Stimulated activated CD4-positive, alpha-beta T cell treated with anti-CD3 and anti-CD28 coated beads, Interleukin-2, amount 100 ng/mL, for 4 hours (primary cell): ENCODE measurements at regions not wholly inside any gene's neighbourhood (a gene's known extent, or its start where the extent isn't known, plus 50 kb on each side); places are given as distances from the start of the nearest gene placed in this dataset.
"Not testable (repeated sequence)": the region's sequence is repeated elsewhere in the genome, so short reads cannot be mapped to it uniquely, and the experiment has no call there.

Experiments
- DNase-seq: peaks from one replicate; pipeline ENCODE4 v3.0.0-alpha.2; 2020; ENCODE audit warnings: low read depth

DNA sequence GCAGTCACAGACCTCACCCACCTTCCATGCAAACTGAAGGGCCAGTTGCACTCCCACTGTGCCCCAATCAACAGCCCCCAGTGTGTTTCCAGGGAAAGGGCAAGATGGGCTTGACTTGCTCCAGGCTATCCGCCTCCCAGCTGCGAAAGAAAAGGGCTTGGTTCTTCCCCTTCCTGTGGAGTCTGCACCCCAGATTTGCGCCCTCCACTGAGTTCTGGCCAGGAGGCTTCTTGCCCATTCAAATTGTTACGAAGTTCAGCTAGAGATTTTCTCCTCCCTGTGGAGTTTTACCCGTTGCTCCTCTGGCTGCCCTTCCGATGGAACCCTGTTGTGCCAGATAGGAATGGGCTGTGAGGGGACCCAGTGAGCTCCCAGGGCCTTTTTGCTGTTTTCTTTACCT, 1096.9 kb upstream of the ALCAM start:
- no peak for DNase-seq

DNA sequence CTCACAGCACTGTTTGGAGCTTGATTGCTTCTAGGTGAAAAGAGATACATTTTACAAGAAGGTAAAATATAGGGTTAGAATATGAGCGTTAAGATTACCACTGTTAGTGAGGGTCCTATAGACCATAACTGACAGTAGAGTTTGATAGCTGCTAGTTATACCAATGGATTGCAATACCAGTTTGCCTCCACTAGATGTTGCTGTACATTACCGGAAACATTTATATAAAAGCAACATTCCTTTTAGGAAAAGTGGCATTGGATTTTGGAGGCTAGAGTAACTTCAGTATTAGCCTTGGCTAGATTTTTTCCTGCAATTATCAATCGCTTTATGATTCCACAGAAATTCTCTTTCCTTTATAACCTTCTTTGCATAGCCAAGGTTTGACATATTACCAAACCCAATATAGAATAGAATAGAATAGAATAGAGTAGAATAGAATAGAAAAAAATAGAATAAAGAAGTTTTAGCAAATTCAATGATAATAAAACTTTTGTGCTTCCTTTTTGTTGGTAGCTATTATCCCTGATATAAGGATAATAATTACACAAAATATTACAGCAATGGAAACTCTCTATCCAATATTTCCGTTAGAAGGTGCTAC, 1093.6 kb upstream of the ALCAM start:
- no peak for DNase-seq

DNA sequence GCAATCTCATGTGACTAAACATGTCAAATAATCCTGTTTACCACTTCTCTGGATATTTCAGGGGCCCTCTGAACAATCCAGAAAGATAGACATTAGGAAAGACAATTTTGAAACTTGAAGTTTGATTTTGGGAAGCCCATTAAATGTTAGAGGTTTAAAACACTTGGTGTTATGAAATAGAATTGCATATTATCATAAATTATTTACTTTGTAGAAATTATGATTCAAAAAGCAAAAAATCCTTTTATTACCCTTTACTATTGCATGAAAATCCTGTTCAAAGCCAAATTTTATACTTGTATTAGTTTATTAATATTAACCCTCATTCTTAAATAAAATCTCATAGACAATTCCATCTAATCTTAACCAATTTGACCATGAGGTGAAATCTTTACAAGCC, 1091.5 kb upstream of the ALCAM start:
- no peak for DNase-seq

DNA sequence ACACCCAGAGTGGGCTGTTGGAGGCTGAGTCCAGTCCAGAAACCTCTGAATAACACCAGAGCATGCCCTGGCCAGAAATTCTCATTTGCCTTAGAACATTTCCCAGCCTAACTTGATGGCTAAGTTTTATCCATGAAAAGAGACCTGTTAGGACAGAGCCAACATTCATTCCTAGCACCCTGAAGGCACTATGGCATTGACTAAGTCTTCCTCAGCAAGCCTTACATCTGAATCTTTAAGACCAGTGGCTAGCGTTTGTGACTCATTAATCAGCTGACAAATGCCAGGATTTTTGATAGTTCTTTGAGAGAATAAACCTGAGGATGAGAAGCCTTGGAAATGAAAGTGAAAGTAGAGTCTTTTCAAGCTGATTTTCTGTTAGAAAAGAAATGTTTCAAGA, 1087.1 kb upstream of the ALCAM start:
- no peak for DNase-seq

DNA sequence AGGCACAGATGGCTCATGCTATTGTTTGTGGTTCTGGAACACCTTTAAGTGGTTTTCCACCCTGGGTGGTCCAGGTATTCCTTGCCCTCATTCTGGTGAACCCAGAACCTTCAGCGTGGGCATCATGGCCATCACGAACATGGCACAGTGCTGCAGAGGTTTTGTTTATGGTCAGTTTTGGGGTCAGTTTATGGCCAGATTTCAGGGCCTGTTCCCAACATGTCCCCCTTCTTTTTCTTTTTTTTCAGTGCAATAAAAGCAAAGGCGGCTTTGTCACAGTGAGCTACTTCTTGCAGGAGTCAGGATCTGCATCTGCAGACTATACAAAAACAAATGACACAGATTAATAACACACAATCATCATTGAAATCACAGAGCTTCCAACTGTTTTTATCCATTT, 1085.0 kb upstream of the ALCAM start:
- no peak for DNase-seq

DNA sequence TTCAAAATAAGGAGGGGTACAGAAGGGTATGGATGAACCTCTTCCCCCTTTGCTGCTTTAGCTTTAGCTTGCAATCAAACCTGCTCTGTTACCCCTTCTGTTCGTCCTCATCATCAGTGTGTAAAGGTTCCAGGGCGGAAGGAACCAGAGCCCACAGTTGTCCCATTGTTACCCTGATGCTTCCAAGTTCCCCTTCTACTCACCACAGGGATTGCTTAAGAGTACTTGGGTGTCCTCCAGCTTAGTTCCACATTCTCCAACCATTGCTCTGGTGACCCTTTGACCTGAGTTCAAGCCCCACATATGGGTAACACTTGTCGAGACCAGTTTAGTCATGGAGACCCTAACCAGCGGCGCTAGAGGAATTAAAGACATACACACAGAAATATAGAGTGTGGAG, 1080.1 kb upstream of the ALCAM start:
- DNase-seq, result no peak

DNA sequence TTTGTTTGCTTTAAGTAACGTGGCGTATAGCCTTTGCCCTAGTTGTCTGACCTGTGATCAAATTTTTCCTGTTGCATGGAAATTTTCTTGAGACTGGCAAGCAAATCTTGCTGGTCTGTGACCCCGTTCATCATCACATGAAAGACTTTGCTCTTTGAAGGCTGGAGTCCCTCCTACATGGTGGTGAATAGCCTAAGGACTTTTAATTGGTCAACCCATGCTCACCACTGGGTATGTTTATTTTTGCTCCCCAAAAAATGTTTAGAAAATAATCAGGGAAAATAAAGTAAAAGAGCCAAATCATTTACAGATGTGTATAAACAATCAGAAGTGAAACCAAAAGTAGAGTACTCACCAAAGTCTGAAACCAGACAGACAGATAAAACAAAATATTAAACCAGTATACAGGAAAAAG, 1075.3 kb upstream of the ALCAM start:
- no peak for DNase-seq

DNA sequence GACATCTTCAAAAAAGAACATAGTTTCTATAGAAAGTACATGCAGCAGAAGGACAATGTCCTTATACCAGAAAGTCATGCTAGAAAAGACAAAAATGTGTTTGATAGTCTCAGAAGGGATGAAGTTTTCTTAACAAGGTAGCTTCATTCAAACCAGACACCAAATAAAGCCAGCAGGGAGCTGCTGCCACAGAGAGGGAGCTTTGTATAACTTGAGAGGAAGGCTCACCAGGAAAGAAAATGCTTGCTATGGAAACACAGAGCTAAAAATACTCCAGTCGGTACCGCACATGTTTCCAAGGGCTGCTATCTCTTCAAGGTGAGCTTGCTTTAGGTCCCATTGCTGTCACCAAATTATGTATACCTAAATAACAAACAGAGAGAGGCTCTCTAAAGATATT, 1074.8 kb upstream of the ALCAM start:
- DNase-seq, result no peak

DNA sequence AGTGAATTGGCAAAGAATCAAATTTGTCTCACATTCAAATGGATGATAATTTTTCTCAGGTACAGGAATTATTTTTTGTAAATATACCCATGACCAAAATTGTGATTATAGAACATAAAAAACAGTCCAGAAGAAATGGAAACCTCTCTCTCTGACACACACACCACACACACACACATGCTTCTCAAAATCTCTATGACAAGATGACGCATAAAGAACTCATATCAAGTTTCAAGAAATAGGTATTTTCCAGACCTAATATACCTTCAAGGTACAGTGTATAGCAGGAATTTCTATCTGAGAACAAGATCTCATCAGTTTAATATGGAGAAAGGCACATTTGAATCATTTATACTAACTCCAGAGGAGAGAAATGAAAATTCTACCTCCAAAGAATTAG, 1069.1 kb upstream of the ALCAM start:
- DNase-seq, result no peak

DNA sequence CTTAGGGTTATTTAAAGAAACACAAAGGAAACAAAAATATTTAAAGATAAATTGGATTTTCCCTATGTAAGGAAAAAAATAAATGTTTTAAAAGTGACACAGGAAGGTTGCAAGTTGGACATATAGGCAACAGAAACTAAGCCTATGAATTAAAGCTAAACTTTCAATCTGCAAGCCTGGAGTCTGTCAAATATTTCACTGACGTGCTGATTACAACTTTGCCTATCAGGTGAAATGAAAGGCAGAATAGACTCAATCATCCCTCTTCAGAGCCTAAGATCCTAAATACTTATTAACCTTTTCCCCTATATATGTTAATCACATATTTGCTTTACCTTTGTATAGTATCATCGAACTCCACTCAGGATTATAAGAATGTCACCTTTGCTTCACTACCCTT, 1068.0 kb upstream of the ALCAM start:
- DNase-seq, result no peak

DNA sequence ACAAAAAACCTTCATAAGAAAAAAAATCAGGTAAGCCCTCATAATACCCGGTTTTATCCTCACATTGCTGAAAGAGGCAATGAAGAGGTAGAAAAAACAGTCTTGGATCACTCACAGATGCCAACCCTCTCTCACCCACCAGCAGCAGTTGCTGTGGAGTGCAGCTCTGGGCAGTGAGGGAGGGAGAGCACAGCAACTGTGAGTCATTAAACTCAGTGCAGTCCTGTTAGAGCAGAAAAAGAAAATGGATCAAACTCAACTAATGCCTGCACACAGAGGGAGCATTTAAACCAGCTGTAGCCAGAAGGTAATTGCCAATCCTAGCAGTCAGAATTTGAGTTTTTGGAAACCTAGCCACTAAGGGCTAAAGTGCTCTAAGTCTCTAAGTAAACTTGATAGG, 1050.6 kb upstream of the ALCAM start:
- no peak for DNase-seq

DNA sequence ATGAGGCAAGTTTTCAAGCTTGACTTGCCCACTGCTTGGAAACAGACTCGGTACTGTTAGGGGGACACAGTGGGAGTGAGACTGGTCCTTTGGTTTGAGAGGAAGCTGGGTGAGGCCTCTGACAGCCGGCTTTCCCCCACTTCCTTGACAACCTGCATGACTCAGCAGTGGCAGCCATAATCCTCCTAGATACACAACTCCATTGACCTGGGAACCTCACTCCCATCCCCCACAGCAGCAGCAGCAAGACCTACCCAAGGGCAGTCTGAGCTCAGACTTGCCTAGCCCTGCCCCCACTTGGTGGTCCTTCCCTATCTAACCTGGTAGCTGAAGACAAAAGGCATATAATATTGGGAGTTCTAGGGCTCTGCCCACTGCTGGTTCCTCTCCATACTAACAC, 1043.5 kb upstream of the ALCAM start:
- DNase-seq, result no peak

DNA sequence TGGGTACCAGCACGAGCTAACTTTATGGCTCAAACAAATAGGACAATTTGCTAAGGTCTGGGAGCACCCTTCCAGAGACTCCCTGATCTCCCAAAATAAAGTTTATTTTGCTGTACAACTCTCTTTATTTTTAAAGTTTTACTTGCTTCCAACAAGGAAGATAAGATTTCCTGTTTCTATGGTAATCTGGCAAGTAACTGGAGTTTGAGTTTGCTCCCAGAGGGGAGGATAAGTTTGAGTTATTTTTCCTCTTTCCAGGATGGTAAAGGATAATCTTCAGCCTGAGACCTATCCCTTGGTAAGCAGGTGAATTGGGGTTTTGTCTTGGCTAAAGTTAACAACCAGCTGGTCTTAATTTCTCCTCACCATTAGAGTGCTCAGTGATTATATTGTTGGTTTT, 1019.4 kb upstream of the ALCAM start:
- DNase-seq, result no peak

DNA sequence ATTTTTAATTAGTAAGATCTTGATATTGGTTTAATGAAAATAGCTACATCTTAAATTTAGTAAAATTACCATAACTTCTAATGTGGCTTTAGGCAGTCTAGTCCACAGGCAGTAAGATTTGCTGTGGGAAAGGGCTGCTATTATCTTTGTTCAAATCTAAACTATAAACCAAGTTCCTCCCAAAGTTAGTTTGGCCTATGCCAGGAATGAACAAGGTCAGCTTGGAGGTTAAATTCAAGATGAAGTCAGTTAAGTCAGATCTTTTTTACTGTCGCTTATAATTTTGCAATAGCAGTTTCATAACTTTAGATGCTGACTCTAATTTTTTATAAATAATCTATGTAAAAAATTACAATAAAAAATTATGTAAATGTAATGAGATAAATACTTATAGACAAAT, 1016.9 kb upstream of the ALCAM start:
- DNase-seq, result no peak

DNA sequence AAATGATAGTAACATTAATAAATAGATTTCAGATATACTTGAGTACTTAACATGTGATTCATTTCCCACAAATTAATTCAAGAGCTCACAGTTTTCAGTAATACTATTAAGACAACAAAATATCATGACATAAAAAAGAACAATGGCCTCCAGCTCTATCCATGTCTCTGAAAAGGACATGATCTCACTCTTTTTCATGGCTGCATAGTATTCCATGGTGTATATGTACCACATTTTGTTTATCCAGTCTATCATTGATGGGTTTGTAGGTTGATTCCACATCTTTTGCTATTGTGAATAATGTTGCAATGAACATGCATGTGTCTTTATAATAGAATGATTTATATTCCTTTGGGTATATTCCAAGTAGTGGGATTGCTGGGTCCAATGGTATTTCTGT, 1012.8 kb upstream of the ALCAM start:
- no peak for DNase-seq

DNA sequence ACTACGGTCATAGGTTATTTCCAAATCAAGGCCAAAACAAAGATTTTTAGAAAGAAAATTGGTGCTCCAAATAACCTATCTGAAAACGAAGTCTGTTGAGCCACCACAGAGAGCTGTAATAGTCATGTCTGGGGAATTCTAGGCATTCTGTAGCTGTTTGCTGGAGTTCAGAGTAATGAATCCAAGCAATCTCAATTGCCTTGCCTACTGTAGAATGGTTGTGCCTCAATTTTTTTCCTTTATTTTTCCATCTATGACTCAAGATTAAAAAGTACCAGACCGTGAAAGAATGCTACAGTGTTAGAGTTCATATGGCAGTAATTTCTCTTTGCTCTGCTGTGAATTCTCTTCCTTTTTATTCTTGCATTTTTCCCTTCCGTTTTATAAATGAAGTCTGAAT, 1007.2 kb upstream of the ALCAM start:
- DNase-seq, result no peak

DNA sequence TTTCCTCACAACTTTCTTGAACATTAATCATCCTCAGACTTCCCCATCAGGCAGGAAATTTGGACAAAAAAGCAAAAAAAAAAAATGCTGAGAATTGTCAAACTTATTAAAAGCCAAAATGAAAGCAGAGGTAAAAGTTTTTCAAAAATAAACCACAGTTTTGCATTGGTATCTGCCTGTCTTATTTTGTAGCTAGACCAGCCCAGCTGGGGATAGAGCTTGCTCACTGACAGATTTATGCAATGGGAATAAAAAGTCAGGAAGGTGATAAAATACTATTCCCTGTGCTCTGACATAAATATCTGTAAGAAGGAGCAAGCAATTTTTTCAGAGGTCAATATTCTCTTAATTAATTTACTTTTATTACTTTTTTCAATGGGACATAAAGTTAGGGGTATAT, 1006.7 kb upstream of the ALCAM start:
- no peak for DNase-seq

DNA sequence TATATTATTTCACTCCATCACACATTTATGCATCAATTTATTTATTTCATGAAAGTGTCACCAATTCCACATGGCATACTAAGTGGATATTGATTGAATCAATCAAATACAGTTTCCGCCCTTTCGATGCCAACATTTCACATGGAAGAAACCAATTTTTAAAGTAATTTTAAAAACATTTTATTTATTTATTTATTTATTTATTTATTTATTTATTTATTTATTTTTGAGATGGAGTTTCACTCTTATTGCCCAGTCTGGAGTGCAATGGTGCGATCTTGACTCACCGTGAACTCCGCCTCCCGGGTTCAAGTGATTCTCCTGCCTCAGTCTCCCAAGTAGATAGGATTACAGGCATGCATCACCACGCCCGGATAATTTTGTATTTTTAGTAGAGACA, 1005.0 kb upstream of the ALCAM start:
- not testable (repeated sequence) for DNase-seq

DNA sequence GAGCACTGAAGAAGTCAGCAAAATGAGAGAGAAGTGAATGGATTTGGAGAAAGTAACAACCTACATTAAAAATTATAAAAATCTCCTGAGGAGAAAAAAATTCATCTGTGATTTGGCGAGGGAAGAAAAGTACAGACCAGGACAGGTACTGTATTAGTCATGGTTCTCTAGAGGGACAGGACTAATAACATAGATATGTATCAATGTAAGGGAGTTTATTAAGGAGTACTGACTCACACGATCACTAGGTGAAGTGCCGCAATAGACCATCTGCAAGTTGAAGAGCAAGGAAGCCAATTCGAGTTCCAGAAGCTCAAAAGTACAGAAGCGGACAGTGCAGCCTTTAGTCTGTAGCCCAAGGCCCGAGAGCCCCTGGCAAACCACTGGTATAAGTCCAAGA, 1004.4 kb upstream of the ALCAM start:
- DNase-seq, result no peak

DNA sequence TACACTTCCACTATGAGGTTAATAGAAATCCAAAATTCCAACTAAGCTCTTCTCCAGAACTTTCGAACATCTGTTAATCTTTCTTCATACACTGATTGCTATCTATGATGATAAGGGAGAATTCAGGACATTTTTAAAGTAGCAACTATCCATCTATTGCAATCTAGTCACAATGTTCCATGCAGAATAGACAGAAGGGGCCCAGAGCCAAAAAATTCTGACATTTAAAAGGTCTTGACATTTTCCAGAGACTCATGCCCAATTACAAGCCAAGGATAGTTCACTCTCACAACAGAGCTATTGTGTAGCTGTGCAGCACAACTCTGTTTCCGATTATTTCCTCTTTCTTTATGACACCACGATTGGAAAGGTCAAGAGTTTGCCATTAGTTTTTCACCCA, 999.7 kb upstream of the ALCAM start:
- DNase-seq, result no peak

DNA sequence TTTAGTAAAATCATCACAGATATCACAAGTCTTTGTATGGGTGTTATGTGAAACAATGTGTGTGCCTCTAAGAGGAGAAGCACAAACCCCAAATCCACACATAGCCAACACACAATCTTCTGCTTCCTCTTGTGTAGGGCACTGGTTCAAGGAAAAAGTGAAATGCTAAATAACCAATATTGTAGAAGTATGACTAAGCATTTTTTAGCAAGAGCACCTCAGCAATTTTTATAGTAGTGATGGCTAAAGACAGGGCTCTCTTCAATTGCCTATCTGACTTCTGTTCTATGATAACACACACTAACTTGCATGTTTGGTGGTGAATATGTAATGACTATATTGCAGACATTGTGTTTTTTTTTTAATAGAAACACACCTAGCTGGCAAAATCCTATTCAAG, 997.9 kb upstream of the ALCAM start:
- DNase-seq, result no peak

DNA sequence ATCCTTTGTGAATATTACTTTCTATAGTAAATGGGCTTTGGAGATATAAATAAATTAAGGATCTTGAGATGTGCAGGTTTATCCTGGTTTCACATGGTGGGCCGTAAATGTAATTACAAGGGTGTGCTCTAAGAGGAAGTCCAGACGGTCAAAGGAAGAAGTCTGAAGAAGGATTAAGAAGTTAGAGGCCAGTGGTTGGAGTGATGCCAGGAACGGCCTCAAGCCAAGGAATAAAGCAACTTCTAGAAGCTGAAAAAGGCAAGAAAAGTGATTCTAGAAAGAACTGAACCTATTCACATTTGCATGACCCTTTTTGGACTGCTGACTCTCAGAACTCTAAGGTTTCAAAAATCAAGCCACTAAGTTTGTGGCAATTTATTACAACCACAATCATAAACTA, 981.3 kb upstream of the ALCAM start:
- no peak for DNase-seq

DNA sequence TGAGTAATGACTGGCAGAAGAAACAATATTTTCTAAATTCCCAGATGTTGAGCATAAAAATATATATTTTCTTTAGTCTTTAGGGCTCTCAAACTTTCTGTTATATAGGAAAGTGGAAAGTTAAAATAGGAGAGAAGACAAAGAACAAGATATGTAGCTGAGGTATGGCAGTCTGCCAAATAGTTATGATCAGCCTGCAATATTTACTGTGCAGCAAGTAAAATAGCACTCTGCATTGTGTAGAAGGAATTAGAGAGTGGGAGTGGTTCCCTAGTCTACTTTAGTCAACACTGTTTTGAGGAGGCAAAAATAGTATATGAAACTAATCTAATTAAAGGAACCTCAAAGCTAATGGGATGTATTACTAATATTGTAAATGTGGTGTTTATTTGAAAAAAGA, 978.1 kb upstream of the ALCAM start:
- no peak for DNase-seq

DNA sequence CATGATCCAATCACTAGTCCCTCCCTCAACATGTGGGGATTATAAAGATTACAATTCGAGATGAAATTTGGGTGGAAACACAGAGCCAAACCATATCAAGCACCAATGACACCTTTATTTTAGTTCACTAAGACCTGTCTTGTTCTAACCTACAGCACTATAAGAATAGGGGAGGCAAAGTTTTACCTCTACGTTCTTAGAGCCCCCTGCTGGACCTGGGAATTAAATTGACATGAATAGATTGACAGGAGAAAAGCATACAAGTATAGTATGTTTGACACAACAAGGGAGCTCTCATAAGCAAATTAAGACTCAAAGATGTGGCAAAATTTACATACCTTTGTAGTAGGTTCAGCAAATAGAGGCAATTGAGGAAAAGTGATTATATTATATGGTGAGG, 974.4 kb upstream of the ALCAM start:
- DNase-seq, result no peak
